Adrenal gland (tissue), 5 donors: ENCODE measurements at regions not wholly inside any gene's neighbourhood (a gene's known extent, or its start where the extent isn't known, plus 50 kb on each side); places are given as distances from the start of the nearest gene placed in this dataset.

ENCODE experiments used
- POLR2A ChIP-seq, 2 donors: fragments of 450-650 bp; IDR thresholded peaks; one replicate each; pipeline ENCODE4 v1.6.1; 2017; ENCODE audit warnings: antibody characterized with exemption in 2 of 2, mild to moderate bottlenecking in 2 of 2, moderate library complexity in 1 of 2
- TF ChIP-seq, protein P1 (sequence below), 6 experiments: fragments of 450-650 bp in 4 of 6; fragments of 200-600 bp in 2 of 6; sonication (generic) in 1 of 6; IDR thresholded peaks; 1 replicate in 5 of 6; 2 replicates in 1 of 6; pipeline versions ENCODE4 v1.5.1 to v1.8.0; 2016 to 2021; ENCODE audit warnings: antibody characterized with exemption in 6 of 6, mild to moderate bottlenecking in 2 of 6, moderate library complexity in 1 of 6
- donor health status: DM: no; HTN: no; CAD: no.

DNA sequence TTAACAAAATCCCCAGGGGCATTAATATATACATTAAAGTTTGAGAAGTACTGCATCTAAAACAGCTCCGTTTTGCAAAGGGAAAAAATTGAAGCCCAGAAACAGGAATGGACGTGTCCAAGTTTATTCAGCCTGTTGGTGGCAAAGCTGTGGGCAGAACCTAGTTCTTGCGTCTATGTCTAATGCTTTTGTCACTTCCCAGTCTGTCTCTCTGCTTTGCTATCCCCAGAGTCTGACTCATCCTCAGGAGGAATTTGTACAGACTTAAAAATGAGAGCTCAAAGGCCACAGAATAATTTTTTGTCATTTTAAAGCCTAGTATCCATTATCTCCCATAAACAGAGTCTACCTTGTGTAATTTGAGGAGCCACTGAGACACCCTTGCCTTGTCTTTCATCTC is 330.9 kb upstream of the GRIA1 start:
- TF ChIP-seq POLR2A (IDR thresholded peaks at IDR 0.05) = no peak
- TF ChIP-seq, protein P1, sequence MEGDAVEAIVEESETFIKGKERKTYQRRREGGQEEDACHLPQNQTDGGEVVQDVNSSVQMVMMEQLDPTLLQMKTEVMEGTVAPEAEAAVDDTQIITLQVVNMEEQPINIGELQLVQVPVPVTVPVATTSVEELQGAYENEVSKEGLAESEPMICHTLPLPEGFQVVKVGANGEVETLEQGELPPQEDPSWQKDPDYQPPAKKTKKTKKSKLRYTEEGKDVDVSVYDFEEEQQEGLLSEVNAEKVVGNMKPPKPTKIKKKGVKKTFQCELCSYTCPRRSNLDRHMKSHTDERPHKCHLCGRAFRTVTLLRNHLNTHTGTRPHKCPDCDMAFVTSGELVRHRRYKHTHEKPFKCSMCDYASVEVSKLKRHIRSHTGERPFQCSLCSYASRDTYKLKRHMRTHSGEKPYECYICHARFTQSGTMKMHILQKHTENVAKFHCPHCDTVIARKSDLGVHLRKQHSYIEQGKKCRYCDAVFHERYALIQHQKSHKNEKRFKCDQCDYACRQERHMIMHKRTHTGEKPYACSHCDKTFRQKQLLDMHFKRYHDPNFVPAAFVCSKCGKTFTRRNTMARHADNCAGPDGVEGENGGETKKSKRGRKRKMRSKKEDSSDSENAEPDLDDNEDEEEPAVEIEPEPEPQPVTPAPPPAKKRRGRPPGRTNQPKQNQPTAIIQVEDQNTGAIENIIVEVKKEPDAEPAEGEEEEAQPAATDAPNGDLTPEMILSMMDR (IDR thresholded peaks at IDR 0.05) = no peak
